Fibroblast of the aortic adventitia (primary cell): ENCODE measurements at regions not wholly inside any gene's neighbourhood (a gene's known extent, or its start where the extent isn't known, plus 50 kb on each side); places are given as distances from the start of the nearest gene placed in this dataset.
"Not testable (repeated sequence)": the region's sequence is repeated elsewhere in the genome, so short reads cannot be mapped to it uniquely, and the experiment has no call there.

Source experiments
- DNase-seq: peaks from one replicate; pipeline ENCODE4 v3.0.0-alpha.2; 2010; ENCODE audit warnings: low read depth
- H3K4me3 ChIP-seq: 2 replicates; pipeline ENCODE4 v1.5.1; 2011; ENCODE audit warnings: low read depth, mild to moderate bottlenecking, control low read depth, low read length, moderate library complexity
- TF ChIP-seq, protein P1 (sequence below): IDR thresholded peaks from 2 replicates; pipeline ENCODE4 v1.5.1; 2011; ENCODE audit warnings: mild to moderate bottlenecking, low read length, control low read depth, inconsistent platforms; ENCODE audit not compliant: insufficient read depth

DNA sequence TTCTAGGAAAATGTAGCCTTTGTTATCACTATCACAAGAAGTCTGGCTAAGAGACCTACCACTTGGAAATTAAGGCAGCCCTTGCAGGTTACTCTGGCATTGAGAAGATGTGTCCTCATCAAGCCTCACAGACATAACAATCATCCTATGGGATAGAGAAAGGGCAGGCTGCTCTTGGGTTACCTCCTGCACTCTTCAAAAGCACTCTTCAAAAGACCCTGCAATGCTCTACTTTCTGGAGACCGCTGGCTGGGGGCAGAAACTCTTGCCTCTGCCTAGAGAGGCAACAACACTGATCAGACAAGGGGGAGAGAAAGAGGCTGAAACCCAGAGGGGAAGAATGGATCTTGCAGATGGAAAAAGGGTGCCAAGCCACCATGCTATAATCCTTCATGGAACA is 127.9 kb upstream of the BNIP2 start:
- TF ChIP-seq, protein P1, sequence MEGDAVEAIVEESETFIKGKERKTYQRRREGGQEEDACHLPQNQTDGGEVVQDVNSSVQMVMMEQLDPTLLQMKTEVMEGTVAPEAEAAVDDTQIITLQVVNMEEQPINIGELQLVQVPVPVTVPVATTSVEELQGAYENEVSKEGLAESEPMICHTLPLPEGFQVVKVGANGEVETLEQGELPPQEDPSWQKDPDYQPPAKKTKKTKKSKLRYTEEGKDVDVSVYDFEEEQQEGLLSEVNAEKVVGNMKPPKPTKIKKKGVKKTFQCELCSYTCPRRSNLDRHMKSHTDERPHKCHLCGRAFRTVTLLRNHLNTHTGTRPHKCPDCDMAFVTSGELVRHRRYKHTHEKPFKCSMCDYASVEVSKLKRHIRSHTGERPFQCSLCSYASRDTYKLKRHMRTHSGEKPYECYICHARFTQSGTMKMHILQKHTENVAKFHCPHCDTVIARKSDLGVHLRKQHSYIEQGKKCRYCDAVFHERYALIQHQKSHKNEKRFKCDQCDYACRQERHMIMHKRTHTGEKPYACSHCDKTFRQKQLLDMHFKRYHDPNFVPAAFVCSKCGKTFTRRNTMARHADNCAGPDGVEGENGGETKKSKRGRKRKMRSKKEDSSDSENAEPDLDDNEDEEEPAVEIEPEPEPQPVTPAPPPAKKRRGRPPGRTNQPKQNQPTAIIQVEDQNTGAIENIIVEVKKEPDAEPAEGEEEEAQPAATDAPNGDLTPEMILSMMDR, result no peak
- no peak for DNase-seq
- H3K4me3 ChIP-seq, result no peak overlapping the region

DNA sequence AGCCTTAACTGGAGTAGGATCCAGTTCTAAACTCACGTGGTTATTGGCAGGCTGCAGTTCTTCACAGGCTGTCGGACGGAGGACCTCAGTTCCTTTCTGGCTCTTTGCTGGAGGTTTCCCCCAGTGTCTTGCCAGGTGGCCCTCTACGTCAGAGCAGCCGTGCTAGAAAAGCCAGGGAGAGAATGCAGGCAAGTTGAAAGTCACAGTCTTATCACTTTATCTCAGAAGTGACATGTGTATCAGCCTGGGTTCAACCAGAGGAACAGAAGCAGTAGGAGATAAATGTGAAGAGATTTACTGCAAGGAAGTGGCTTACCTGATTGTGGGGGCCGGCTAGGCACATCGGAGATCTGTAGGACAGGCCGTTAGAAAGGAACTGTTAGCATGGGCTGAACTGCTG is 125.3 kb upstream of the BNIP2 start:
- H3K4me3 ChIP-seq, result no peak overlapping the region
- DNase-seq, result no peak
- TF ChIP-seq, protein P1, result no peak

DNA sequence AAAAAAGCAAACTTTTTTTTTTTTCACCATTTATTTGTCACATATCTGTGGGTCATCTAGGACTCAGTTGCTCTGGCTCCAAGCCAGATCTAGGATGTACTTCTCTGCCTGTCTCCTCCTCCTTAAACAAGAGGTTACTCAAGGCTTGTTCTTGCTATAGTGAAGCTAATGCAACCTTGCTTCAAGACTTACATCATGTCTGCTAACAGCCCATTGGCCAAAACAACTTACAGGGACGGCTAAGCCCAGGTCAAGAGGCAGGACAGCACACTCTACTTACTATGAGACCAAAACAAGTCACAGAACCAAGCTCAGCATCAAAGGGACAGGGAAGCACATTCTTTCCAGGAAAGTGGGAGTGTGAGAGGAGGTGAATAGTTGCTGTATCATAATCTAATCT is 123.8 kb upstream of the BNIP2 start:
- no peak overlapping the region for H3K4me3 ChIP-seq
- TF ChIP-seq, protein P1, result no peak
- no peak for DNase-seq

DNA sequence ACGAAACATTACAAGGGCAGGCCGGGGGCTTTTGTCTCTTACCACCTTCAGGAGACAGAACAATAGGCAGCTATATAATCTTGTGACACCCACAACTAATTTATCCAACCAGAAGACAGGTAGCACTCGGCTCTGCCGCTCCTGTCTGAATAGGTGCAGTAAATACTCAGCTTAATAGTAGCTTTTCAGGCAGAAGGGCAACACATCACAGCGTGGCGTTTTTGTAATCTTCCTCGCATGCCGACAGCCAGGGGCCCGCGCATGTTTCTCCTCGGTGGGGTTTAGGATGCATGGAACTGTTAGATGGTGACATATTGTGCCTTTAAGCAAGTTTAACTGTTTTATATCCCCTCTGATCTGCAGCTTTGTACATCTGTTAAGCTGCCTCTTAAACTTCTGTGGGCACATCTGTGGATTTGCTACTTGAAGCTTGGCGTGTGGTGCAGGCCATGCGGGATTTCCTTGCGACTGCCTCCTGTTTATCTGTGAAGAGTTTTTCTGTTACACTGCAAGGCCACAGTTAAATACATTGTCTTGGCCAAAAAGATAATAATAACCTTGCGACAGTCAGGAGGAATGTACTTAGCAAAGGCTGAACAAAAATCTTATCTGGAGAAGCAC is 123.2 kb upstream of the BNIP2 start:
- TF ChIP-seq, protein P1, result no peak

DNA sequence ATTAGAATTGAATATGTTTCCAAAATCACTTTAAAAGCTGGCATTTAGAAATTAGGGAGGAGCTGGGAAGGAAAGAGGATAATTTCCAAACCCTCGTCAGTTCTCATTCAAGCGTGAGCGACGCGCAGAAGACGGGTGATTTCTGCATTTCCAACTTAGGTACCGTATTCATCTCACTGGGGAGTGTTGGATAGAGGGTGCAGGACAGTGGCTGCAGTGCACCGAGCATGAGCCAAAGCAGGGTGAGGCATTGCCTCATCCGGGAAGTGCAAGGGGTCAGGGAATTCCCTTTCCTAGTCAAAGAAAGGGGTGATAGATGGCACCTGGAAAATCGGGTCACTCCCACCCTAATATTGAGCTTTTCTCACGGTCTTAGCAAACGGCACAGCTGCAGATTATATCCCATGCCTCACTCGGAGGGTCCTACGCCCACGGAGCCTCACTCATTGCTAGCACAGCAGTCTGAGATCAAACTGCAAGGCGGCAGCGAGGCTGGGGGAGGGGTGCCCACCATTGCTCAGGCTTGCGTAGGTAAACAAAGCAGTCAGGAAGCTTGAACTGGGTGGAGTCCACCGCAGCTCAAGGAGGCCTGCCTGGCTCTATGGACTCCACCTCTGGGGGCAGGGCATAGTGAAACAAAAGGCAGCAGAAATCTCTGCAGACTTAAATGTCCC is 114.3 kb upstream of the BNIP2 start:
- not testable (repeated sequence) for H3K4me3 ChIP-seq, DNase-seq

More for the DNA sequence above, 123.2 kb upstream of the BNIP2 start:
- DNase-seq, result no peak
- no peak overlapping the region for H3K4me3 ChIP-seq

DNA sequence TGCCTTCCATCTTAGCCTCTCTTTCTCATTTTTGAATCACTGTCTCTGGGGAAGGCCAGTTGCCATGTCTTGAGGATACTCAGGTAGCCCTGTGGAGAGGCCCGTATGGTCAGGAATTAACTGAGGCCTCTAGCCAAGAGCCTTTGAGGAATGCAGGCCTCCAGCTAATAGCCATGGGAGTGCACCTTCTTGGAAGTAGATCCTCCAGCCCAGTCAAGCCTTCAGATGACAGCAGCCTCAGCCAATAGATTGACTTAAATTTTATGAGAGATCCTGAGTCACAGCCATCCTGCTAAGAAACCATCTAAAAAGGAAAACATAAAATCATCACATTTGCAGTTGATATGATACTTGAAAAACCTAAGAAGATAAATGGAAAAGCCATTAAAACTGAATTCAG is 112.5 kb upstream of the BNIP2 start:
- no peak overlapping the region for H3K4me3 ChIP-seq
- DNase-seq, result no peak
- TF ChIP-seq, protein P1, result no peak

DNA sequence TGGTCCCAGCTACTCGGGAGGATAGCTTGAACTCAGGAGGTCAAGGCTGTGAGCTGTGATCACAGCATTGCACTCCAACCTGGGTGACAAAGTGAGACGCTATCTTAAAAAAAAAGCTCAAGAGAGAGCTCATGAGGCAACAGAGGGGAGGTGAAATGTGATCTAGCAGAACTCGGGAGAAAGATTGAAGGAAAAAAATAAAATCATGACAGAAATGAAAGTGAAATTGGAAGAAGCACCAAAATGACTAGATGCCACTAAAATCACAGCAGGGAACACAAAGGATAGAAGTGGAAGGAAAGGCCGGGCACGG is 109.4 kb upstream of the BNIP2 start:
- TF ChIP-seq, protein P1, result no peak
- no peak overlapping the region for H3K4me3 ChIP-seq
- no peak for DNase-seq
